ENCODE measurements at regions not wholly inside any gene's neighbourhood (a gene's known extent, or its start where the extent isn't known, plus 50 kb on each side); places are given as distances from the start of the nearest gene placed in this dataset.

DNA sequence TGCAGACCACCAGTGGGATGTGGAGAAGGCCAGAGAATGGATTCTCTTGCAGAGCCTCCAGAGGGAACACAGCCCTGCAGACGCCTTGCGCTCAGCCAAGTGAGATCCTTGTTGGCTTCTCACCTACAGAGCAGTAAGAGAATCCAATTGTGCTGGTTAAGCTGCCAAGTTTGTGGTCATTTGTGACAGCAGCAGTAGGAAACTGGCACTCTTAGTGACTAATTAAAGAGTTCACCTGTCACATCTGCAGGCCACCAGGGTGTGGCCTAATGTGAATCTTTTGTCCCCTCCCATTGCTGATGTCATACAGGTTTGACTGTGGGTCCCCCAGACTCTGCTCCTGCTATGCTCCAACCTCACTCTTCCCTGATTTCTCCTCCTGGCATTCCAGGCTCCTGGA is 235.9 kb downstream of the TFCP2L1 start:
- TF ChIP-seq TAF1 (IDR thresholded peaks at IDR 0.05; ENCODE audit: low read depth, low read length) (no peak), POLR2A (IDR thresholded peaks at IDR 0.05; ENCODE audit: low read depth, low read length) (no peak), SPI1 (IDR thresholded peaks at IDR 0.05; ENCODE audit: low read depth, low read length) (no peak), POLR2AphosphoS5 (IDR thresholded peaks at IDR 0.05; ENCODE audit: low read depth, low read length) (no peak), PAX5 (IDR thresholded peaks at IDR 0.05; ENCODE audit: insufficient read depth, low read length, severe bottlenecking) (no peak), POU2F2 (IDR thresholded peaks at IDR 0.05; ENCODE audit: low read depth, low read length) (no peak)
